IMR-90 (cell line): ENCODE measurements at regions not wholly inside any gene's neighbourhood (a gene's known extent, or its start where the extent isn't known, plus 50 kb on each side); places are given as distances from the start of the nearest gene placed in this dataset.

Experiments used
- ATAC-seq: fragments of 200-7000 bp; cut with Tn5 transposase; 2 replicates; pipeline ENCODE4 v1.9.1; 2020; ENCODE audit warnings: low read depth, mild to moderate bottlenecking, moderate library complexity
- BruUV-seq: library from RNA; stranded (reverse); fragments of 400-500 nt; replicated peaks from 2 replicates; lab custom pipeline; 2021; lab: Mats Ljungman, UMichigan
- CTCF ChIA-PET: fragments of 300-600 bp; formaldehyde crosslinking; extraction: SDS; loops from one replicate; lab custom pipeline; 2021; ENCODE audit warnings: antibody characterized with exemption; lab: Yijun Ruan, JAX
- POLR2A ChIA-PET: fragments of 300-600 bp; sonication (Branson Sonifier 250); formaldehyde crosslinking; loops from one replicate; lab custom pipeline; 2022; ENCODE audit warnings: antibody characterized with exemption; ENCODE audit not compliant: unreplicated experiment; lab: Charles Lee
- DNase-seq: peaks from one replicate; pipeline ENCODE4 v3.0.0; 2013
- H2AFZ ChIP-seq: replicated peaks from 2 replicates; pipeline ENCODE3; 2013; ENCODE audit warnings: low read length, mild to moderate bottlenecking; ENCODE audit not compliant: poor library complexity
- H2AK5ac ChIP-seq: 2 replicates; pipeline ENCODE4 v1.6.1; 2013; ENCODE audit warnings: low read depth, low read length, inconsistent platforms
- H2AK9ac ChIP-seq: replicated peaks from 2 replicates; pipeline ENCODE3; 2013; ENCODE audit warnings: mild to moderate bottlenecking, low read depth, low read length, moderate library complexity; ENCODE audit not compliant: poor library complexity
- H2BK120ac ChIP-seq: 2 replicates; pipeline ENCODE4 v1.6.1; 2013; ENCODE audit warnings: low read depth, low read length, inconsistent platforms
- H2BK15ac ChIP-seq: 3 replicates; pipeline ENCODE4 v1.6.1; 2013; ENCODE audit warnings: low read depth, low read length, inconsistent platforms
- H2BK20ac ChIP-seq: 2 replicates; pipeline ENCODE4 v1.6.1; 2013; ENCODE audit warnings: low read depth, mild to moderate bottlenecking, inconsistent platforms, low read length, moderate library complexity
- H2BK5ac ChIP-seq: 2 replicates; pipeline ENCODE4 v1.6.1; 2013; ENCODE audit warnings: mild to moderate bottlenecking, low read depth, low read length, inconsistent platforms; ENCODE audit not compliant: poor library complexity, severe bottlenecking
- H3K14ac ChIP-seq: replicated peaks from 2 replicates; pipeline ENCODE4 v1.6.1; 2013; ENCODE audit warnings: low read depth, low read length, inconsistent platforms
- H3K18ac ChIP-seq: 2 replicates; pipeline ENCODE4 v1.6.1; 2013; ENCODE audit warnings: low read depth, low read length, control low read depth
- H3K23ac ChIP-seq: 2 replicates; pipeline ENCODE4 v1.6.1; 2013; ENCODE audit warnings: low read depth, low read length, inconsistent platforms
- H3K27ac ChIP-seq: 2 replicates; pipeline ENCODE4 v1.5.1; 2013; ENCODE audit warnings: mild to moderate bottlenecking, control low read depth, low read length; ENCODE audit not compliant: insufficient read depth
- H3K27me3 ChIP-seq: 2 replicates; pipeline ENCODE4 v1.6.1; 2013; ENCODE audit warnings: low read length; ENCODE audit not compliant: control insufficient read depth, insufficient read depth
- H3K36me3 ChIP-seq: 2 replicates; pipeline ENCODE4 v1.6.1; 2013; ENCODE audit warnings: low read length, mixed read lengths; ENCODE audit not compliant: control insufficient read depth, insufficient read depth
- H3K4ac ChIP-seq: 2 replicates; pipeline ENCODE4 v1.6.1; 2013; ENCODE audit warnings: low read depth, low read length, inconsistent platforms
- H3K4me1 ChIP-seq: 2 replicates; pipeline ENCODE4 v1.6.1; 2013; ENCODE audit warnings: low read length, mixed read lengths; ENCODE audit not compliant: control insufficient read depth, insufficient read depth
- H3K4me2 ChIP-seq: 2 replicates; pipeline ENCODE4 v1.6.1; 2013; ENCODE audit warnings: low read depth, mild to moderate bottlenecking, control low read depth, low read length, moderate library complexity
- H3K4me3 ChIP-seq: 2 replicates; pipeline ENCODE4 v1.5.1; 2013; ENCODE audit warnings: low read depth, mild to moderate bottlenecking, control low read depth, low read length, moderate library complexity; ENCODE audit not compliant: insufficient read depth
- H3K56ac ChIP-seq: 2 replicates; pipeline ENCODE4 v1.6.1; 2013; ENCODE audit warnings: low read length, inconsistent platforms; ENCODE audit not compliant: insufficient read depth; ENCODE audit errors: extremely low read depth
- H3K79me1 ChIP-seq, 2 experiments: 2 replicates each; pipeline ENCODE4 v1.6.1; 2013; ENCODE audit warnings: low read length in 2 of 2, inconsistent platforms in 1 of 2, low read depth in 1 of 2
- H3K9ac ChIP-seq: 2 replicates; pipeline ENCODE4 v1.6.1; 2013; ENCODE audit warnings: low read depth, low read length, control low read depth
- H3K9me1 ChIP-seq: 2 replicates; pipeline ENCODE4 v1.6.1; 2013; ENCODE audit warnings: low read length, inconsistent platforms; ENCODE audit not compliant: insufficient read depth
- H3K9me3 ChIP-seq: 2 replicates; pipeline ENCODE4 v1.6.1; 2013; ENCODE audit warnings: low read length; ENCODE audit not compliant: control insufficient read depth, insufficient read depth
- H4K20me1 ChIP-seq: 2 replicates; pipeline ENCODE4 v1.6.1; 2013; ENCODE audit warnings: low read length, inconsistent platforms; ENCODE audit not compliant: insufficient read depth
- H4K5ac ChIP-seq: 2 replicates; pipeline ENCODE4 v1.6.1; 2013; ENCODE audit warnings: mild to moderate bottlenecking, low read depth, low read length, control low read depth
- H4K8ac ChIP-seq, 2 experiments: 2 replicates each; pipeline ENCODE4 v1.6.1; 2013; ENCODE audit warnings: low read depth in 2 of 2, low read length in 2 of 2, control low read depth in 1 of 2, inconsistent platforms in 1 of 2
- H4K91ac ChIP-seq: 2 replicates; pipeline ENCODE4 v1.6.1; 2013; ENCODE audit warnings: low read depth, low read length, inconsistent platforms; ENCODE audit not compliant: insufficient read depth
- POLR2A ChIP-seq: IDR thresholded peaks from 2 replicates; pipeline ENCODE4 v1.6.1; 2012; ENCODE audit warnings: mild to moderate bottlenecking, low read depth, low read length
- WGBS, 2 experiments: methylation state at CpG; one replicate each; pipeline versions ENCODE4 v1.1.5 to v1.1.7; 2013; ENCODE audit warnings: missing lambda C conversion rate in 2 of 2; ENCODE audit not compliant: insufficient read length in 1 of 2; ENCODE audit errors: extremely low coverage in 2 of 2; 5-methylcytosine and 5-hydroxymethylcytosine counted together
- dilution Hi-C: fragments of 300-500 bp; cut with HindIII; formaldehyde crosslinking; loops from one replicate; pipeline ENCODE4 v1.14.3; 2018; ENCODE audit warnings: low sequenced_read_pairs; ENCODE audit not compliant: unreplicated experiment
- in situ Hi-C: fragments of 300-500 bp; cut with MboI; formaldehyde crosslinking; loops from 3 replicates; pipeline ENCODE4 v1.14.3; 2019; ENCODE audit warnings: low sequenced_read_pairs, inconsistent platforms, mixed read lengths
- intact Hi-C: fragments of 100-400 bp; cut with micrococcal nuclease; formaldehyde crosslinking; loops from 2 replicates; pipeline ENCODE4 v1.10.0; 2022
- TF ChIP-seq, protein P1 (sequence below): conservative IDR thresholded peaks from 2 replicates; pipeline ENCODE4 v1.5.1; 2012; ENCODE audit warnings: mild to moderate bottlenecking, low read depth, low read length, improper control_type of control experiment

DNA sequence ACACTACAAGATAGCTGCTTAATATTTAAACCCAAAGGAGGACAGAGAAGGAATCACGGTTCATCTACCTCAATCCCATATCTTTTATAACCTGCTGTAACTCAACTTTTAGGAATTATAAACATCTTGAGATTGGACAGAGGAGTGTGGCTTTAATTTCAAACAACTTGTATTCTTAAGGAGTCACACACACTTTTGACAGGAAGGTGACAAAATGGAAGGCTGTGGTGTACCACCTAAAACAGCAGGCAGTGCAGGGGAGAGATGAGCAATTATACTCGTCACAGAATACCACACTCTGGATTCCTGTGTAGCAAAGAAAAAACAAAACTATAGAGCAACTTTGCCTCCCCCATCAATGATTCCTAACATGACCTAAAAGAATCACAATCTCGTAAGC, 194.8 kb downstream of the ZEB2 start:
- dilution Hi-C loops: no loop called here

More for the DNA sequence above, 194.8 kb downstream of the ZEB2 start:
- Histone ChIP-seq H3K9me1 (no peaks in the 10 kb centered on the region), H2BK120ac (no peak overlapping the region), H3K79me1 (peaks cover 20 to 21% of the 10 kb centered on the region in 2 experiments), H3K14ac (no peak overlapping the region), H3K9me3 (no peaks in the 10 kb centered on the region), H3K4ac (no peak overlapping the region), H2BK20ac (no peak overlapping the region), H3K18ac (no peak overlapping the region), H3K9ac (no peak overlapping the region), H3K4me2 (0 out of 2 replicates have a peak overlapping the region, but pooled peaks have one; percentile 18), H2AK9ac (no peak overlapping the region), H4K5ac (no peak overlapping the region), H3K27ac (no peak overlapping the region), H2BK15ac (no peak overlapping the region), H4K91ac (no peak overlapping the region), H4K20me1 (no peaks in the 10 kb centered on the region), H3K36me3 (no peaks in the 10 kb centered on the region), H3K23ac (no peak overlapping the region), H3K27me3 (no peaks in the 10 kb centered on the region), H3K4me3 (no peak overlapping the region), H2AK5ac (no peak overlapping the region), H2AFZ (no peak overlapping the region), H3K56ac (no peak overlapping the region), H4K8ac (no peak overlapping the region), H2BK5ac (no peak overlapping the region), H3K4me1 (no peaks in the 10 kb centered on the region)
- POLR2A ChIA-PET: no interaction called here
- ATAC-seq: no peak
- no CpG with 5 or more reads among the region's 3 CpGs for WGBS, 2 experiments
- BruUV-seq: no TSS peak
- in situ Hi-C loops: no loop called here
- no peak for DNase-seq
- no peak for TF ChIP-seq POLR2A
- TF ChIP-seq, protein P1, sequence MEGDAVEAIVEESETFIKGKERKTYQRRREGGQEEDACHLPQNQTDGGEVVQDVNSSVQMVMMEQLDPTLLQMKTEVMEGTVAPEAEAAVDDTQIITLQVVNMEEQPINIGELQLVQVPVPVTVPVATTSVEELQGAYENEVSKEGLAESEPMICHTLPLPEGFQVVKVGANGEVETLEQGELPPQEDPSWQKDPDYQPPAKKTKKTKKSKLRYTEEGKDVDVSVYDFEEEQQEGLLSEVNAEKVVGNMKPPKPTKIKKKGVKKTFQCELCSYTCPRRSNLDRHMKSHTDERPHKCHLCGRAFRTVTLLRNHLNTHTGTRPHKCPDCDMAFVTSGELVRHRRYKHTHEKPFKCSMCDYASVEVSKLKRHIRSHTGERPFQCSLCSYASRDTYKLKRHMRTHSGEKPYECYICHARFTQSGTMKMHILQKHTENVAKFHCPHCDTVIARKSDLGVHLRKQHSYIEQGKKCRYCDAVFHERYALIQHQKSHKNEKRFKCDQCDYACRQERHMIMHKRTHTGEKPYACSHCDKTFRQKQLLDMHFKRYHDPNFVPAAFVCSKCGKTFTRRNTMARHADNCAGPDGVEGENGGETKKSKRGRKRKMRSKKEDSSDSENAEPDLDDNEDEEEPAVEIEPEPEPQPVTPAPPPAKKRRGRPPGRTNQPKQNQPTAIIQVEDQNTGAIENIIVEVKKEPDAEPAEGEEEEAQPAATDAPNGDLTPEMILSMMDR: no peak
- CTCF ChIA-PET: interaction anchor here (0.6 kb wide), 1 partner anchor 1851 kb away, joined by 8 read pairs; no protein-coding TSS in a partner anchor
- intact Hi-C loops: no loop called here
